Progenitor cell of endocrine pancreas (in vitro differentiated cells): ENCODE measurements at regions not wholly inside any gene's neighbourhood (a gene's known extent, or its start where the extent isn't known, plus 50 kb on each side); places are given as distances from the start of the nearest gene placed in this dataset.

Source experiments
- DNase-seq: peaks from one replicate; pipeline ENCODE4 v3.0.0; 2021; ENCODE audit warnings: low spot score; ENCODE audit not compliant: unreplicated experiment
- H3K27ac Mint-ChIP-seq: 2 replicates; pipeline ENCODE4 v1.8.0; 2021; ENCODE audit warnings: mild to moderate bottlenecking, moderate library complexity, mixed read lengths
- H3K27me3 Mint-ChIP-seq: 2 replicates; pipeline ENCODE4 v1.8.0; 2021; ENCODE audit warnings: mixed read lengths
- H3K36me3 Mint-ChIP-seq: 2 replicates; pipeline ENCODE4 v1.8.0; 2022; ENCODE audit warnings: mixed read lengths; ENCODE audit not compliant: insufficient read depth
- H3K4me1 Mint-ChIP-seq: 2 replicates; pipeline ENCODE4 v1.8.0; 2021; ENCODE audit warnings: low read depth, mixed read lengths
- H3K4me3 Mint-ChIP-seq: 2 replicates; pipeline ENCODE4 v1.8.0; 2021; ENCODE audit warnings: low read depth, mild to moderate bottlenecking, moderate library complexity, mixed read lengths
- H3K9me3 Mint-ChIP-seq: 2 replicates; pipeline ENCODE4 v1.8.0; 2021; ENCODE audit warnings: low read depth, mixed read lengths
- TF ChIP-seq, protein P1 (sequence below): fragments of 200-600 bp; sonication (generic); IDR thresholded peaks from one replicate; pipeline ENCODE4 v1.5.0; 2021; ENCODE audit warnings: antibody characterized with exemption, mild to moderate bottlenecking; ENCODE audit not compliant: unreplicated experiment

DNA sequence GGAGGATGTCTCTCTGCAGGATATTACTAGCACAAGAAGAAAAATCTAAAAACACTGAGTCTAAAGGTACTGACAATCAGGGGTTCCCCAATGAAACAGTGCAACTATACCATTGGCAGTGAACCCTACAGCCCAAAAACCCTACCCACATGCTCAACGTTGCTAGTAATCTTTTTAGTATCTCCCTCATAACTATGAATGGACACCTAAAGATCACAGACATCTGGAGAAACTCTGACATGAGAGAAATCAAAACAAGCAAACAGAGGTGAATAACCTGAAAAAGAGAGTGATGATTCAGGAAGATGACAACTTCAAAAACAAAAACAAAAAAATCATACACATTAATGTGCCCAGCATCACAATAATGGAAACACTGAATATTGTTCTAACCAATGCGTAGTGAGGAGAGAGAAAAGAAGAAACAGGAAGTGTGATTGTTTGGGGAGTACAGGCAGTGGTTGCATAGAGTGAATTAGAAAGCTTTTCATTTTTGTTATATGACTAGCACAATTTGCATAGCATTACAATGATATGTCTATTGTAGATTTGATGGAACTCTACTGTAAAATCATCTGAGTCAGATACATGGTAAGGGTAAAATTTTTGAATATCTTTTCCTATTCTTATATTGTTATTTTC lies 78.9 kb upstream of the FMR1 start:
- Mint-ChIP-seq H3K27ac (no peak overlapping the region), H3K27me3 (no peaks in the 10 kb centered on the region), H3K4me1 (no peaks in the 10 kb centered on the region), H3K36me3 (peaks cover 1% of the 10 kb centered on the region), H3K9me3 (peaks cover 28% of the 10 kb centered on the region), H3K4me3 (no peak overlapping the region)
- DNase-seq: no peak
- TF ChIP-seq, protein P1, sequence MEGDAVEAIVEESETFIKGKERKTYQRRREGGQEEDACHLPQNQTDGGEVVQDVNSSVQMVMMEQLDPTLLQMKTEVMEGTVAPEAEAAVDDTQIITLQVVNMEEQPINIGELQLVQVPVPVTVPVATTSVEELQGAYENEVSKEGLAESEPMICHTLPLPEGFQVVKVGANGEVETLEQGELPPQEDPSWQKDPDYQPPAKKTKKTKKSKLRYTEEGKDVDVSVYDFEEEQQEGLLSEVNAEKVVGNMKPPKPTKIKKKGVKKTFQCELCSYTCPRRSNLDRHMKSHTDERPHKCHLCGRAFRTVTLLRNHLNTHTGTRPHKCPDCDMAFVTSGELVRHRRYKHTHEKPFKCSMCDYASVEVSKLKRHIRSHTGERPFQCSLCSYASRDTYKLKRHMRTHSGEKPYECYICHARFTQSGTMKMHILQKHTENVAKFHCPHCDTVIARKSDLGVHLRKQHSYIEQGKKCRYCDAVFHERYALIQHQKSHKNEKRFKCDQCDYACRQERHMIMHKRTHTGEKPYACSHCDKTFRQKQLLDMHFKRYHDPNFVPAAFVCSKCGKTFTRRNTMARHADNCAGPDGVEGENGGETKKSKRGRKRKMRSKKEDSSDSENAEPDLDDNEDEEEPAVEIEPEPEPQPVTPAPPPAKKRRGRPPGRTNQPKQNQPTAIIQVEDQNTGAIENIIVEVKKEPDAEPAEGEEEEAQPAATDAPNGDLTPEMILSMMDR: no peak

DNA sequence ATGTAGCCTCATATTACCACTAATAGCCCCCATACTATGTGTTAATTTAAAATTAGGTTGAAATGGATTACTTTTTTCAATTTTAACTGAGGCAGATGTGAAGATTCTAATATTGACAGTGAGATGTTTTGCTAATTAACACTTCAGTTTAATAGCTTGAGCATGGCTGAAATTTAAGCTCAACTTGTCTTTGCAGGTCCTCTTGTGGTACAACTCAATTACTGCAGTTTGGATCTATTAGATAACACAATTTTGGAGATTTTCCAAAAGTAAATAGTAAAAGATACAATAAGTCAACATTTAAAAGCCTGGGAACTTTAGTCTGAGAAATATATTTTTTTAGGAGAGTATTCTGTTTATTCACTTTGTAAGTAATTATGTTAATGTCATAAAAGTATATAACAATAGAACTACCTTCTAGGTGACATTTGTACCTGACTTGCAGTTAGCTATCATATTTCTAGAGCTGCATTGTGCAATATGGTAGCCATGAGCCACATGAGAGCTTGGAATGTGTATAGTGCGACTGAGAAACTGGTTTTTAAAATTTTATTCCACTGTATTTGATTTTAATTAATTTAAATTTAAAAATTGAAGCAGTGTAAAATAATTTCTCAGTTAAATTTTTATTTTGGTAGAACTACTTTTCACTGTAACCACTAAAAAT lies 73.1 kb upstream of the FMR1 start:
- TF ChIP-seq, protein P1: peak; percentile 57
- no peak for DNase-seq
- H3K36me3 Mint-ChIP-seq: no peaks in the 10 kb centered on the region
- H3K9me3 Mint-ChIP-seq: peaks cover 11% of the 10 kb centered on the region
- no peak overlapping the region for H3K4me3 Mint-ChIP-seq
- H3K4me1 Mint-ChIP-seq: no peaks in the 10 kb centered on the region
- H3K27me3 Mint-ChIP-seq: no peaks in the 10 kb centered on the region
- no peak overlapping the region for H3K27ac Mint-ChIP-seq

DNA sequence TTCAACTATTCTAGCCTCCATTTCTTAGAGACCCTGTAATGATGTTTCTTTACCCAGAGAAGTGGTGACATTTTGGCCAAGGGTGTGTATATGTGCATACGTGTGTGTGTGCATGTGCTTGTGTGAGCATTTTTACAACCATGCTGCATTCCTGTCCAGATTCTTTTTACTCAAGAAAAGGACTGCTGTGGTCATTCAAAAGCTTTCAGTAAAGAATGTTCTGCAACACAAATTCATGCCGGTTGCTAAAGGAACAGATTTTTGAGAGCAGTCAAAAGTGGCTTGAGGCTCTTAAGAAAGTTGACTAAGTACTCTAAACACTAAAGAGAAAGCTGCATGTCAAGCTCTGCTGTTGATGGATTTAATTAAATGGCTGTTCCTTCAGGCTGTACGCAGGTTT lies 65.0 kb upstream of the FMR1 start:
- no peaks in the 10 kb centered on the region for H3K27me3 Mint-ChIP-seq
- H3K4me1 Mint-ChIP-seq: peaks cover 4% of the 10 kb centered on the region
- peaks cover 14% of the 10 kb centered on the region for H3K9me3 Mint-ChIP-seq
- H3K36me3 Mint-ChIP-seq: no peaks in the 10 kb centered on the region
- no peak overlapping the region for H3K27ac Mint-ChIP-seq
- DNase-seq: no peak
- TF ChIP-seq, protein P1: no peak
- H3K4me3 Mint-ChIP-seq: no peak overlapping the region

DNA sequence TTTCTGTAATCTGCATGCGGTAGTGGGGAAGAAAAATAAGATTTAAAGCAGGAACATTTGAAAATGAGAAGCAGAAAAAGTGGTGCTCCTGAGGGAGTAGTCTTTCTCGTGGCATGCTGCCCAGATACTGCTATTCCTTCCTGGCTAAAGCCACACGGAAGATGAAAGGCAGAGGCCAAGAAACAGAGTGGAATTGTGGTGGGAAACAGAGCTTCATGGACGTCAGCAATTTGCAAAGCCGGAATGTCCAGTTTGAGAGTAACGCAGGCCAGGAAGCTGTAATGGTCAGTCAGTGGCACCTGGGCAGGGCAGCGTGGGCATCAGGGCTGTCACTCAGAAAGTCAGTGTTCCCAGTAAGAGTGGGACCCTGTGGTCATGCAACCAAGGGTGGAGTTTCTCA lies 63.7 kb upstream of the FMR1 start:
- Mint-ChIP-seq H3K36me3 (no peaks in the 10 kb centered on the region), H3K9me3 (peaks cover 14% of the 10 kb centered on the region), H3K4me1 (peaks cover 4% of the 10 kb centered on the region), H3K27me3 (no peaks in the 10 kb centered on the region), H3K4me3 (no peak overlapping the region), H3K27ac (peak overlapping the region; percentile 13)
- TF ChIP-seq, protein P1: no peak
- no peak for DNase-seq

DNA sequence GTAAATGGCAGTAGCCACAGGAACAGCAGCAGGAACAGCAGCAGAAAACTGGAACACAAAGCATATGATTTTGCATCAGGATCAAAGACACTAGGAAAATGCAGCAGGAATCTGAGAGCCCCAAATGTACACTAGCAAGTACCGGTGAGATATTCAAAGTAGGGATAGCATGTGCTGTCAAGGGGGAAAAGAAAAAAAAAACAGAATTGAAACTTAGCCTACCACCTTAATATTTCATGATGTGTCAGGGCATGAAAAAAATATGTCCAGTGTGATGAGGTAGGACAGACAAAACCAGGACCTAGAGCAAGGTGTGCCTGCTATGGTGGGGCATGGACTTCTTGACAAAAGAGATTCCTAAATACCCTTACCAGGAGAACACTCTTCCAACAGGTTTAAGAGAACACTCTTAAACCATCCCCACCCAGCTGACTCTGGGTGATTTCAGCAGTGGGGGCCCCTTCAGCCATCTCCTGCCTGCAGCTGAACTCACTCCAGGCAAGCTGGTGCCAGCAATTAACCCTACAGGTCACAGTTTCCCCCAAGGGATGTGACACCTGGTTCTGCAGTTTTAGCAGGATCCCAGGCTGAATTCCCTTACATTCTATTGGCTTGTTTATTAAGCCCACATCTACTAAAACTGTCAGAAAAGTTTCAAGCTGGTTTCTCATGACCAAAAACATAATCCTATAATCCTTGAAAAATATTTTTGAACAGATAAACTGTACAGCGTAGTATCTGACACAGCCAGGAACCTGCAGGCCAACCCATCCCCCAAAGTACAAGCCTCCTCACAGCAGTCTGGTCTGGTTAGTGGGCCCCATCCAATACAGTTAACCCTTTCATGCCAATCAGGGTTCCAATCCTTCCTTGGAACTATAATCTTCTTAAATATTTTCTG lies 62.9 kb upstream of the FMR1 start:
- no peaks in the 10 kb centered on the region for H3K36me3 Mint-ChIP-seq
- no peak for DNase-seq
- peaks cover 4% of the 10 kb centered on the region for H3K4me1 Mint-ChIP-seq
- TF ChIP-seq, protein P1: no peak
- peaks cover 13% of the 10 kb centered on the region for H3K9me3 Mint-ChIP-seq
- no peaks in the 10 kb centered on the region for H3K27me3 Mint-ChIP-seq
- no peak overlapping the region for H3K27ac Mint-ChIP-seq
- no peak overlapping the region for H3K4me3 Mint-ChIP-seq
